ENCODE measurements at regions not wholly inside any gene's neighbourhood (a gene's known extent, or its start where the extent isn't known, plus 50 kb on each side); places are given as distances from the start of the nearest gene placed in this dataset.
"Not testable (repeated sequence)": the region's sequence is repeated elsewhere in the genome, so short reads cannot be mapped to it uniquely, and the experiment has no call there.

DNA sequence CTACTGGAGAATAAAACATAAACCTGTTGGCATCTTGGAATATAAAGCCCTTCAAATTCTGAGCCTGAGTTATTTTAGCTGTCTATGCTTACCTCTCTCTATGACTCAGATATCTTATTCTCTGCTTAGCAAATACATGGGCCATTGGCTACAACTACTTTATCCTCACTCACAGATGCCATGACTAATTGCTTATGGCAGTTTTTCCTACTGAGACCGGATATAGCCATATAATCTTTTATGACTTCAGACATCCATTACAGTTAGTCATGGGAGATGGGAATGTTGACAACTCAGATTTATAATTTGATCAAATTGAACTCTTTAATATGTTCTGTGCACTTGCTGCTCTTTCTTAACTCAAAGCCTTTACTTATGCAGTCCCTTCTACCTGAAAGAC lies 502.4 kb upstream of the ATP2B1 start:
- Mint-ChIP-seq H3K27ac (ENCODE audit: unreplicated experiment) (no peak overlapping the region), H3K4me1 (ENCODE audit: low read depth, unreplicated experiment) (no peaks in the 10 kb centered on the region), H3K9me3 (ENCODE audit: low read depth, unreplicated experiment) (peaks cover 11% of the 10 kb centered on the region), H3K36me3 (ENCODE audit: insufficient read depth, unreplicated experiment) (peaks cover 6% of the 10 kb centered on the region), H3K27me3 (ENCODE audit: unreplicated experiment) (no peaks in the 10 kb centered on the region), H3K4me3 (ENCODE audit: low read depth, unreplicated experiment) (no peak overlapping the region)
- BruUV-seq (replicated peaks), result no TSS peak
- CTCF ChIA-PET, result interaction anchor here (1.9 kb wide), 1 partner anchor 8 kb away, joined by 4 read pairs; no protein-coding TSS in a partner anchor
- no peak for TF ChIP-seq CTCF (IDR thresholded peaks at IDR 0.05; ENCODE audit: unreplicated experiment)
- intact Hi-C loops (cut with micrococcal nuclease; ENCODE audit: unreplicated experiment), result no loop called here
- no peak for DNase-seq

GRCh38 chr12:90209029-90209428 lies 500.4 kb upstream of the ATP2B1 start:
- CTCF ChIA-PET, result no interaction called here
- Mint-ChIP-seq H3K36me3 (ENCODE audit: insufficient read depth, unreplicated experiment) (peaks cover 6% of the 10 kb centered on the region), H3K9me3 (ENCODE audit: low read depth, unreplicated experiment) (peaks cover 14% of the 10 kb centered on the region), H3K27me3 (ENCODE audit: unreplicated experiment) (no peaks in the 10 kb centered on the region), H3K4me3 (ENCODE audit: low read depth, unreplicated experiment) (no peak overlapping the region), H3K27ac (ENCODE audit: unreplicated experiment) (no peak overlapping the region), H3K4me1 (ENCODE audit: low read depth, unreplicated experiment) (no peaks in the 10 kb centered on the region)
- no peak for TF ChIP-seq CTCF (IDR thresholded peaks at IDR 0.05; ENCODE audit: unreplicated experiment)
- BruUV-seq (replicated peaks), result no TSS peak
- intact Hi-C loops (cut with micrococcal nuclease; ENCODE audit: unreplicated experiment), result no loop called here
- no peak for DNase-seq

DNA sequence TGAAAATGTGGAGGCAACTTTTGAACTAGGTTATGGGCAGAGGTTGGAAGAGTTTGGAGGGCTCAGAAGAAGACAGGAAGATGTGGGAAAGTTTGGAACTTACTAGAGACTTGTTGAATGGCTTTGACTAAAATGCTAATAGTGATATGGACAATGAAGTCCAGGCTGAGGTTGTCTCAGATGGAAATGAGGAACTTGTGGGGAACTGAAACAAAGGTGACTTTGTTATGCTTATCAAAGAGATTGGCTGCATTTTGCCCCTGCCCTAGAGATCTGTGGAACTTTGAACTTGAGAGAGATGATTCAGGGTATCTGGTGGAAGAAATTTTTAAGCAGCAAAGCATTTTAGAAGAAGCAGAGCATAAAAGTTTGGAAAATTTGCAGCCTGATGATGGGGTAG lies 499.7 kb upstream of the ATP2B1 start:
- H3K4me3 Mint-ChIP-seq (ENCODE audit: low read depth, unreplicated experiment); DNase-seq; BruUV-seq (replicated peaks); CTCF ChIA-PET; H3K27me3 Mint-ChIP-seq (ENCODE audit: unreplicated experiment); H3K4me1 Mint-ChIP-seq (ENCODE audit: low read depth, unreplicated experiment); H3K36me3 Mint-ChIP-seq (ENCODE audit: insufficient read depth, unreplicated experiment); intact Hi-C loops (cut with micrococcal nuclease; ENCODE audit: unreplicated experiment); H3K27ac Mint-ChIP-seq (ENCODE audit: unreplicated experiment): not testable (repeated sequence)
- peaks cover 16% of the 10 kb centered on the region for H3K9me3 Mint-ChIP-seq (ENCODE audit: low read depth, unreplicated experiment)

- H3K27ac Mint-ChIP-seq (ENCODE audit: unreplicated experiment), result no peak overlapping the region
- H3K27me3 Mint-ChIP-seq (ENCODE audit: unreplicated experiment), result no peaks in the 10 kb centered on the region
- peaks cover 16% of the 10 kb centered on the region for H3K9me3 Mint-ChIP-seq (ENCODE audit: low read depth, unreplicated experiment)
- TF ChIP-seq CTCF (IDR thresholded peaks at IDR 0.05; ENCODE audit: unreplicated experiment), result no peak
- no peaks in the 10 kb centered on the region for H3K4me1 Mint-ChIP-seq (ENCODE audit: low read depth, unreplicated experiment)
- H3K4me3 Mint-ChIP-seq (ENCODE audit: low read depth, unreplicated experiment), result no peak overlapping the region
- BruUV-seq (replicated peaks), result no TSS peak
- intact Hi-C loops (cut with micrococcal nuclease; ENCODE audit: unreplicated experiment), result no loop called here
- no peak for DNase-seq
- peaks cover 6% of the 10 kb centered on the region for H3K36me3 Mint-ChIP-seq (ENCODE audit: insufficient read depth, unreplicated experiment)
- CTCF ChIA-PET, result no interaction called here
Observed at GRCh38 chr12:90207799-90208198, 499.2 kb upstream of the ATP2B1 start.

- Mint-ChIP-seq H3K4me1 (ENCODE audit: low read depth, unreplicated experiment) (no peaks in the 10 kb centered on the region), H3K9me3 (ENCODE audit: low read depth, unreplicated experiment) (peaks cover 13% of the 10 kb centered on the region), H3K4me3 (ENCODE audit: low read depth, unreplicated experiment) (no peak overlapping the region), H3K27ac (ENCODE audit: unreplicated experiment) (no peak overlapping the region), H3K36me3 (ENCODE audit: insufficient read depth, unreplicated experiment) (peaks cover 6% of the 10 kb centered on the region), H3K27me3 (ENCODE audit: unreplicated experiment) (no peaks in the 10 kb centered on the region)
- CTCF ChIA-PET, result no interaction called here
- intact Hi-C loops (cut with micrococcal nuclease; ENCODE audit: unreplicated experiment), result no loop called here
- BruUV-seq (replicated peaks), result no TSS peak
- DNase-seq, result no peak
- TF ChIP-seq CTCF (IDR thresholded peaks at IDR 0.05; ENCODE audit: unreplicated experiment), result no peak
Observed at GRCh38 chr12:90205165-90205564, 496.5 kb upstream of the ATP2B1 start.
